Parathyroid adenoma (tissue), 2 donors: ENCODE measurements at regions not wholly inside any gene's neighbourhood (a gene's known extent, or its start where the extent isn't known, plus 50 kb on each side); places are given as distances from the start of the nearest gene placed in this dataset.

Experiments
- H2AFZ ChIP-seq: fragments of 300-600 bp; sonication (generic); one replicate; pipeline ENCODE4 v1.7.0; 2017; ENCODE audit warnings: antibody characterized with exemption, mild to moderate bottlenecking
- H3K27ac ChIP-seq: fragments of 300-600 bp; sonication (generic); one replicate; pipeline ENCODE4 v1.7.0; 2017
- H3K27me3 ChIP-seq: fragments of 300-600 bp; sonication (generic); one replicate; pipeline ENCODE4 v1.7.0; 2017; ENCODE audit warnings: low read length; ENCODE audit not compliant: control insufficient read depth, insufficient read depth
- H3K36me3 ChIP-seq: fragments of 300-600 bp; sonication (generic); one replicate; pipeline ENCODE4 v1.7.0; 2017; ENCODE audit warnings: low read length; ENCODE audit not compliant: control insufficient read depth, insufficient read depth
- H3K4me1 ChIP-seq: fragments of 300-600 bp; sonication (generic); one replicate; pipeline ENCODE4 v1.7.0; 2017; ENCODE audit warnings: control low read depth
- H3K4me2 ChIP-seq: fragments of 300-600 bp; sonication (generic); one replicate; pipeline ENCODE4 v1.7.0; 2017; ENCODE audit warnings: low read length
- H3K4me3 ChIP-seq: fragments of 300-600 bp; sonication (generic); one replicate; pipeline ENCODE4 v1.7.0; 2017; ENCODE audit warnings: low read depth, low read length
- H3K79me2 ChIP-seq: fragments of 300-600 bp; sonication (generic); one replicate; pipeline ENCODE4 v1.7.0; 2017; ENCODE audit warnings: control low read depth
- H3K9ac ChIP-seq: fragments of 300-600 bp; sonication (generic); one replicate; pipeline ENCODE4 v1.7.0; 2017; ENCODE audit warnings: mild to moderate bottlenecking
- H3K9me3 ChIP-seq: fragments of 300-600 bp; sonication (generic); one replicate; pipeline ENCODE4 v1.7.0; 2017; ENCODE audit warnings: low read length; ENCODE audit not compliant: control insufficient read depth
- TF ChIP-seq, protein P1 (sequence below): fragments of 300-600 bp; sonication (generic); IDR thresholded peaks from one replicate; pipeline ENCODE4 v1.7.0; 2017; ENCODE audit warnings: antibody characterized with exemption, mild to moderate bottlenecking
- donor health status: primary hyperparathyroidism.

DNA sequence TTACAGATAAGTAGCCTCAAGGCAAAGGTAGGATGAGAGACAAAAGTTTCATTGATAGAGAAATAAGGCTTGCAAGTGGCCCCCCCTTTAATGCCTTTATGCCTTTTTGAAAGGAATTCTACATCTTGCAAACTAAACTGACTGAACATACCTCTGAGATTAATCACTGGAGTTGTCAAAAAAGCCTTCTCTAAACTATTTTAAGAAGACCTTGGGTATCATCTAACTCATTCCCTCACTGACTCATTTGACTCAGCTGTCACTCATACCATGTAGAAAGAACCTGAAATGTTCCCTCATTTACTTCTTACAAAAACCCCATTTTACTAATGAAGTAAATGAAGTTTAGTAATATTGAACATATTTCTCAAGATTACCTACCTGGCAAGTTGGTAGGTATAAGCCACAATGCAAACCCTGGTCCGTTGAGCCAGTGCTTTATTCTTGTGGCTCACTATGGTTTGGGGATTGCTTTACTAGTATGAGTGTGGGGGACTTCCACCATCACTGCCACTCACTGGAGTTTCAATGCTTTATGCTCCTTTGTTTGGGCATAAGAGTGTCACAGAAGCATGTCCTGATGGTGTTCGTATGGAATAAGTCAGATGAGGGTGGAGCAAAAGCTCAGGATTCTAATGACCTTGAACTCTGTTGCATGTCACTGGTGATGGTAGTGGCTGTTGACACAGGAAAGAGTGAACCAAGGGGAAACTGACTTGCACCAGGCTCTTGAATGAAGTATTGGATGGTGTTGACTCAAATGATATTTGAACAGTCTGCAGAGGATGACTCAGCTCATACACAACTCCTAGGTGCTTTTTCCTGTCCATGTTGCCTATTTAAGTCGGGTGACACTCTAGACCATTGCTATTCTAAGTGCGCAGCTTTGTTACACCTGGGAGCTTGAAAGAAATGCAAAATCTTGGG, 305.5 kb upstream of the EMCN start:
- Histone ChIP-seq H3K36me3 (no peaks in the 10 kb centered on the region), H2AFZ (no peak overlapping the region), H3K9ac (no peak overlapping the region), H3K4me2 (no peak overlapping the region), H3K79me2 (no peaks in the 10 kb centered on the region), H3K4me1 (no peaks in the 10 kb centered on the region), H3K27me3 (no peaks in the 10 kb centered on the region), H3K4me3 (no peak overlapping the region), H3K27ac (no peak overlapping the region), H3K9me3 (no peaks in the 10 kb centered on the region)
- TF ChIP-seq, protein P1, sequence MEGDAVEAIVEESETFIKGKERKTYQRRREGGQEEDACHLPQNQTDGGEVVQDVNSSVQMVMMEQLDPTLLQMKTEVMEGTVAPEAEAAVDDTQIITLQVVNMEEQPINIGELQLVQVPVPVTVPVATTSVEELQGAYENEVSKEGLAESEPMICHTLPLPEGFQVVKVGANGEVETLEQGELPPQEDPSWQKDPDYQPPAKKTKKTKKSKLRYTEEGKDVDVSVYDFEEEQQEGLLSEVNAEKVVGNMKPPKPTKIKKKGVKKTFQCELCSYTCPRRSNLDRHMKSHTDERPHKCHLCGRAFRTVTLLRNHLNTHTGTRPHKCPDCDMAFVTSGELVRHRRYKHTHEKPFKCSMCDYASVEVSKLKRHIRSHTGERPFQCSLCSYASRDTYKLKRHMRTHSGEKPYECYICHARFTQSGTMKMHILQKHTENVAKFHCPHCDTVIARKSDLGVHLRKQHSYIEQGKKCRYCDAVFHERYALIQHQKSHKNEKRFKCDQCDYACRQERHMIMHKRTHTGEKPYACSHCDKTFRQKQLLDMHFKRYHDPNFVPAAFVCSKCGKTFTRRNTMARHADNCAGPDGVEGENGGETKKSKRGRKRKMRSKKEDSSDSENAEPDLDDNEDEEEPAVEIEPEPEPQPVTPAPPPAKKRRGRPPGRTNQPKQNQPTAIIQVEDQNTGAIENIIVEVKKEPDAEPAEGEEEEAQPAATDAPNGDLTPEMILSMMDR: no peak

DNA sequence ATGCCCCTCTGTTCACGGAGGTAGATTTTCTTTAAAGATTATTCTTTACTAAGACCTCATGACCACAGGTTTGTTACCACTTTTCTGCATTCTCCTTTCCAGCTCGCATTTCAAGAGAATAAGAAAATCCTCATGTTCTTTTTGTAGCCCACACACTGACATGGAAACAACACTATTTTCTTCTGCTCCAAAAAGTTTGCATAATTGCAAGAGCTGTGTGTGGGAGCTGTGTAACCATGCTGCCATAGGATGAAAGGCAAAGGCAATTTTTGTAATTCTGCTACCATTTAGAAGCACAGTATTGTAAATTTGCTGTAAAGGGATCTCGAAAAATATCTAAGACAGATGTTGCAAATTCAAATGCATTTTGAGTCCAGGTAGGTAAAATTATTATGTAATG, 302.4 kb upstream of the EMCN start:
- Histone ChIP-seq H3K9me3 (no peaks in the 10 kb centered on the region), H3K4me2 (no peak overlapping the region), H3K79me2 (no peaks in the 10 kb centered on the region), H2AFZ (no peak overlapping the region), H3K36me3 (no peaks in the 10 kb centered on the region), H3K4me1 (no peaks in the 10 kb centered on the region), H3K4me3 (no peak overlapping the region), H3K9ac (no peak overlapping the region), H3K27me3 (no peaks in the 10 kb centered on the region), H3K27ac (no peak overlapping the region)
- TF ChIP-seq, protein P1: no peak

DNA sequence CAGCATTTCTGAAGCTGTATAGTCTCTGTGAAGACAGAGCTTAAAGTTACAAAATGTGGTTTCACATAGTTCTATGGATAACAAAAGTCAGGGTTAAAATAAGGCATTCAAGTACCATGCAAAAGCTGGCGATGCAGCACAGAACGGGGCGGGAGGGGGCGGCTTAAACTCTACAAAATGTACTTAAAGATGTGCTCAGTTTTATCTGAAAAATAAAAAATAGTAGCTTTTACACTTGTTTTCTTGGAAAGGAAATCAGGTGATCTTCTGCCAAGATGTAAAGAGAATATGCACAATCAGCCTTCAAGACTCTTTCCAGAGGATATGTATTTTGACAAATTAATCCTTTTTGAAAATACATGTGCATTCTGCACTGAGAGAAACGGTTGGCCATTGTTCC, 301.7 kb upstream of the EMCN start:
- H3K27me3 ChIP-seq: no peaks in the 10 kb centered on the region
- H3K4me1 ChIP-seq: no peaks in the 10 kb centered on the region
- no peaks in the 10 kb centered on the region for H3K79me2 ChIP-seq
- H3K9ac ChIP-seq: no peak overlapping the region
- H3K9me3 ChIP-seq: no peaks in the 10 kb centered on the region
- no peak overlapping the region for H3K4me2 ChIP-seq
- no peaks in the 10 kb centered on the region for H3K36me3 ChIP-seq
- no peak overlapping the region for H2AFZ ChIP-seq
- TF ChIP-seq, protein P1: no peak
- H3K27ac ChIP-seq: no peak overlapping the region
- no peak overlapping the region for H3K4me3 ChIP-seq

DNA sequence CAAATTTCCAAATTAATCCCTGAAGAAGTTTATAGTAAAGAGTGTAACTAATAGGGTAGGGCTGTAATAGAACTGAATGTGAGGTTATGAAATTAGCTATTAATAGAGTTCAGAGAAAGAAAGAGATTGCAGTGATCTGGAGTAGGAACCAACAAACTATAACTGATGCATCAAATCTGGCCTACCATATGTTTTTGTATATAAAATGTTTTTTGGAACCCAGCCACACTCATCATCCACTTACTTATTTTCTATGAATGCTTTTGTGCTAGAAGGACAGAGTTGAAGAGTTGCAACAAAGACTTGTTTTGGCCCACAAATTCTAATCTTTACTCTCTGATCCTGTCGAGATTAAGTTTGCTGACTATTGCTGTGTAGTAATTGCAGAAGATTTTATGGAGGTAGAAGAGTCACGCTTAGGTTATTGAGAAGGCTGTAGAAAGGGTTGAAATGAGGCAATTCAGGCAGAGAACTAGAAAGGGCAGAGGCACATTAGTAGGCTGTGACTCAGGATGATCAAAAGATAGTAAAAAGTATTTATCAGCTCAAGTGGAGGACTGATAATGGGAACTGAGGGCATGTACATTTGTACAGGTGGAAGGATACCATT, 298.7 kb upstream of the EMCN start:
- Histone ChIP-seq H3K27me3 (no peaks in the 10 kb centered on the region), H3K9ac (no peak overlapping the region), H3K27ac (no peak overlapping the region), H3K79me2 (no peaks in the 10 kb centered on the region), H3K36me3 (no peaks in the 10 kb centered on the region), H3K4me3 (no peak overlapping the region), H3K9me3 (no peaks in the 10 kb centered on the region), H2AFZ (no peak overlapping the region), H3K4me2 (no peak overlapping the region), H3K4me1 (no peaks in the 10 kb centered on the region)
- TF ChIP-seq, protein P1: no peak
